GM19463 (cell line): ENCODE measurements at regions not wholly inside any gene's neighbourhood (a gene's known extent, or its start where the extent isn't known, plus 50 kb on each side); places are given as distances from the start of the nearest gene placed in this dataset.
"Not testable (repeated sequence)": the region's sequence is repeated elsewhere in the genome, so short reads cannot be mapped to it uniquely, and the experiment has no call there.

Experiments
- ATAC-seq: cut with Tn5 transposase; IDR thresholded peaks from one replicate; pipeline ENCODE4 v1.9.1; 2021; ENCODE audit warnings: mild to moderate bottlenecking, moderate library complexity; ENCODE audit not compliant: unreplicated experiment

DNA sequence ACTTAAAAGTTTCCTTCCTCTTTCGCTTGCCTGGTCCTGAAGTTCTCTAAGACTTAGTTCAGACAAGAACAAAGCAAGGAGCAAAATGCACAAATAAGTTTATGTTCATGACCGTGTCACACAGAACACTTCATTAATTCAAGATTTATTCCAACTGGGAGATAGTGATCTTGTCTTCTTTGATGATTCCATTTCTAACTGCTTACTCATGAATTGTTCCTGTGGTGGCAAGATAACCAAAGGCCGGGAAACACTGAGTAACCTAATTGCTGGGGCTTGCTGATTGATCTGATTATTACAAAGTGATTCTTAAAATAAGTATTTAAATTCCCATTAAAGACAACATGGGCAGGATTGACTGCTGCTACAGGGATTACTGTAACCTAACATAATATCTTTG, 1462.9 kb upstream of the RAG2 start:
- no peak for ATAC-seq

DNA sequence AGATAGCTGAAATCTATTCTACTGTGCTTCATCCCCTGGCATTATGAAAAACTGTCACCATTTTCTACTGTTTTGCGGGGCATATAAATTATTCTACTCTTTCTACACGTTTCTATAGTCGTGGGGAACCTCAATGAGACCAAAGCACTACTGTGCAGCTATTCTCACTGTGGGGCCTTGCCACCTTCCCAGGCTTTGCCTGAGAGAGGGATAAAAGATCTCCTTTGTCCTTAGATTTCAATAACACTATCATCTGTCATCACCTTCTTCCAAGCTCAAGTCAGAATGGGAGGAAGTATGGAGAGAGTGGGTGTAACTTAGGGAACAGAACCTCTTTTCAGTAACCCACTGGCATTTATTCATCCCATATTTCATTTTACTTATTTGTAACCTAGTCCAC, 1462.1 kb upstream of the RAG2 start:
- no peak for ATAC-seq

DNA sequence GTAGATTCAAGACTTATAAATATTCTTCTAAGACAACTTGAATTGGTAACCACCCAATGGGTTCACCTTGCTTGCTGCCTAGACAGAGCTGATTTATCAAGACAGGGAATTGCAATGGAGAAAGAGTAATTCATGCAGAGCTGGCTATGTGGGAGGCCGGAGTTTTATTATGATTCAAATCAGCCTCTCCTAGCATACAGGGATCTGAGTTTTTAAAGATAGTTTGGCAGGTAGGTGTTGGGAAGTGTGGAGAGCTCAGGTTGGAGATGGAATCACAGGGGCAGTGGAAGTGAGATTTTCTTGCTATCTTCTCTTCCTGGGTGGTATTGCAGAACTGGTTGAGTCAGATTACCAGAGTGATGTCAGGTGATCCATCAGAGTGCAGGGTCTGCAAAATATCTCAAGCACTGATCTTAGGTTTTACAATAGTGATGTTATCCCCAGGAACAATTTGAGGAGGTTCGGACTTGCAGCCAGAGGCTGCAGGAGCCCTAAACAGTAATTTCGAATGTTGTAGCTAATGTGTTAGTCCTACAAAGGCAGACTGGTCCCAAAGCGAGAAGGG, 1448.6 kb upstream of the RAG2 start:
- ATAC-seq: no peak

DNA sequence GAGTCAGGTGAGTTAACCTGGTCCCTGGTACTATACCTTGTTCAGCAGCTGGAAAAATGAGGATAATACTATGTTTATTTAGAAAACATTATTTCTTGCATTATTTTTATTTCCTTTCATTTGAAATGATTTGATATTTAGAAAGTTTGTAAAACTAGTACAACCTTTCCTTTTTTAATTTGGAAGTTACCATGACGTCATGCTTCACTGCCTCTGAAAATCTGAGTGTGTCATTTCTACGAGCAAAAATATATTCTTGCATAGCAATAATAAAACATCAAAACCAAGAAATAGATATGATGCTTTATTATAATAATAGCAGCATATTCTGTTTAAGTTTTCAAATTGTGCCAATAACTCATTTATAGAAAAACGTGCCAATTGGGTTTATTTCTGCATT, 1445.0 kb upstream of the RAG2 start:
- ATAC-seq: no peak

DNA sequence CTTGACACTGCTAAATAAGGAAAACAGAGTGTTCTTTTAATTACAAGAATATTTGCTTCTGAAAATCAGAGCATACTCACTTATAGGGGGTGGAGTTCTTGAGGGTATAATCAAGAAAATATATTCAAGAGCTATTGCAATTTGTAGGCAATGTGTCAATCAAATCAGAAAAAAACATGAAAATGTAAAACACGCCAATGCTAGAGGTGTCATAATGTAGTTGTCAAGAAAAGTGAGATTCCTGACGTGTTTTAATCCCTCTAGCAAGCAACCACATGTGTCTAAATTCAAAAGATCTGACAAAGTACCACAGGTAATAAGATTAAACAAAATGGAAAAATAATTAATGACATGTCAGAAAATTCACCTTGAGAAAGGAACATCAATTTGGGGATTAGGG, 1440.7 kb upstream of the RAG2 start:
- no peak for ATAC-seq

DNA sequence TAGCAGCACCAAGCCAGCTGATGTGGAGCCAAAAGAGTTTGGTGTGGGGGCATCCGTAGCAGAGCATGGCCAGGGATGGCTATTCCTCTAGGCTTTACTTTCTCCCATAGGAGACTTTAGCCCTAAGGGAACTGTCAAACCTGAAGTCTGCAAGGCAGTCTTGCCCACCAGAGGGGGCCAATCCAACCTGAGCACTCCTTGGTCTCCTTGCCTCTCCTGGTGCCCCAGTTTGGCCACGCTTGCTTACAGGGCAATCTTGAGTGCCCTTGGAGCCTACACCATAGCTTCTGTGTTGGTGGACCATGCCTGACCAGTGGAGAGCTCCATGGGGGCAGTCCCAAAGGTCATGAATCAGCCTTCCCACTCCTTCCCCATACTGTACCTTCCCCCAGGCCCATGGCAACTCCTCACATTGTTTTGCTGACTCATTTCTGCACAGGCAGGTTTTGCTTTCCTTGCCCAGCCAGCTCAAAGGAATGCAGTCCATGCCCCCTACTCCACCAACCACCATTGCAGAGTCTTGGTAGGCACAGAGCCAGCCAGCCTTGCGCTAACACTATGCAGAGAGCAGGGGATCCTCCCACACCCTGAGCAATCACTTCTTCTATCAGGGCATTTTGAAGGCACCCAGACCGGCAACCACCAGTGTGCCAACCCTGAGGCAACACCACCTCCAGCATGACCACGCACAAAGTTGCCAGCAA, 1421.2 kb upstream of the RAG2 start:
- no peak for ATAC-seq

DNA sequence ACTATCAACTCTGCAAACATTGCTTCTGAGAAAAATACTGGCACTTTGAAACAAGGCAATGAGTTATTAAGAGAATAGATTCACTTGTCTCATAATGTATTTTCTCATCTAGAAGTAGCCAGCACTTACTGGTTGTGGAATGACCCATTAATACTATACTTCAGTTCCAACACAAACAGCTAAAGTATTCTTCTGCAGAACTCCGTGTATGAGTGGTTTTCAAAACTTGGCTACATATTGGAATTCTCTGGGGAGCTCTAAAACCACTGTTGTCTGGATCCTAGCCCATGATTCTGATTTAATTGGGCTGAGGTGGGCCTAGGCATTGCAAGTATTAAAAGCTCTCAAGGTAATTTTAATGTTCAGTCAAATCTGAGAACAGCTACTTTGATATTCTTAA, 1416.4 kb upstream of the RAG2 start:
- no peak for ATAC-seq

DNA sequence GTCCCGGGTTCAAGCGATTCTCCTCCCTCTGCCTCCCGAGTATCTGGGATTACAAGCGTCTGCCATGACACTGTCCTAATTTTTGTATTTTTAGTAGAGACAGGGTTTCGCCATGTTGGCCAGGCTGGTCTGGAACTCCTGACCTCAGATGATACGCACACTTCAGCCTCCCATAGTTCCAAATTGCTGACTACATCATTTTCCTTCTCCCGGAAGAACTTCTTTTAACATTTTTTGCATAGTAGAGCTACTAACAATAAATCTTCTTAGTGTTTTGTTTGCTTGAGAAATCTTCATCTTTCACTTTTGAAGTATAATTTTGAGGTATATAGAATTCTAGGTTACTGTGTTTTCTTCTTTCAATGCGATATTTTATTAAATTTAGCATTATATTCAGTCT, 1415.1 kb upstream of the RAG2 start:
- ATAC-seq: no peak

DNA sequence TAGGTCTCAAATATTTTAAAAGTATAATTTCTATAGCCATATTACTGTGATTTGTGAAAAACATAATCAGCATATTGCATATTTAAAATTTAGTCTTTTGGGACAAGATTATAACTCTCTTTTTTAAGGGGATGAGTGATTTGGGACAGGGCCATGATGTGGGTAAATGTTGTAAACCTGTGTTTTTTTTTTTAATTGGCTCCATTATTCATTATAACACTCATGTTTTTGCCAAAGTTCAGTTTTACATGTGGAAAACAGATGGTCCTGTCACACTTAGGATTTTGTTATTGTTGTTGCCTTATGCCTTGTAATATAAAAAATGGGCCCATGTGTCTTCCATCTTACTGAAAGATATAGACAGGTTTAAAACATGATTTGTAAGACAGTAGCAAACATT, 1413.5 kb upstream of the RAG2 start:
- no peak for ATAC-seq

DNA sequence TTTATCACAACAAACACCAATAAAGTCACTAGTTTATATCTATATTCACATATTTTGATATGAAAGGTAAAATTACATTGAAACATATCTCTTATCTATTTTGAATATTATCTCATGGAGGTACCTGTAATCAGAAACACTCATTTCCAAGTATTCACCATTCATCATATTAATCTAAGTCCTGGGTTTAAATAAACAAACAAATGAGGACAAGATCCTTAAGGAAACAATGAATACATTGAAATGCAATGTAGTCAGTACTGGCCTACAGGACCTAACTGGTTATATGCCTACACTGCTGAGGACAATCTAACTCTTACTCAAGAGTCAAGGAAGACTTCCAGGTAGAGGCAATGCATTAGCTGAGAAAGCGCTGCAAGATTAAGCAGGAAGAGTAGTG, 1411.9 kb upstream of the RAG2 start:
- no peak for ATAC-seq

DNA sequence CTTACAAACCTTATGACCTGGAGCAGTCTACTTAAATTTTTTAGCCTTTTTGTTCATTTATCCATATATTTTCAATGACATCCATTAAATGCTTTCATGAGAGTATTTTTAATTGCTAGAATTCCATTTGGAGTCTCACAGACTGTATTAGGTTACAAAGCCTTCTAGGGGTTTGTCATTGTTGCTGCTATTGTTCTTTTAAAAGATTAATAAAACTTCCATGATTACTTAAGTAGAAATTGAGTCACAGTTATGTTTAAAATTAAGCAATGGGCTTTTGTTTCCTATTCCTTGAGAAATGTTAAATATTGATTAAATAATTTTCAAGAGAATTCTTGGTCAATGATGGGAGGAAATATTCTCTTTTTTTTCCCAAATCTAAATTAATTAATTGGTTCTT, 1408.4 kb upstream of the RAG2 start:
- no peak for ATAC-seq

DNA sequence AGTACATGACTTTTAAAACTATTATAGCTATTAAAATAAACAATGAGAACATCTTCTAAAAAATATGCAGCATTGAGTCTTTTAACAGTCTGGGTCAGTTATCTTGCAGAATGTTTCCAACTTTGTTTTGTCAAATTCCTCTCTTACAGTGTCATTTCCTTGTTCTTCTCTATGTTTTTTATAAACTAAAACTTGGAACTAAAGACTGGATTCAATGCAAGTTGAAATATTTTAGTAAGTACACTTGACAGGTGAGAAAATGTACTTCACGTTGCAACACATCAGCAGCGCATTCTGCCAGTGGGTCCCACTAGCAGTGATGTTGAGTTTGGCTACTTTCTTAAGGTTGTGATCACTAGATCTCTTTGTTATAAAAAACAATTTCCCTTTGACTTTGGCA, 1407.6 kb upstream of the RAG2 start:
- no peak for ATAC-seq

DNA sequence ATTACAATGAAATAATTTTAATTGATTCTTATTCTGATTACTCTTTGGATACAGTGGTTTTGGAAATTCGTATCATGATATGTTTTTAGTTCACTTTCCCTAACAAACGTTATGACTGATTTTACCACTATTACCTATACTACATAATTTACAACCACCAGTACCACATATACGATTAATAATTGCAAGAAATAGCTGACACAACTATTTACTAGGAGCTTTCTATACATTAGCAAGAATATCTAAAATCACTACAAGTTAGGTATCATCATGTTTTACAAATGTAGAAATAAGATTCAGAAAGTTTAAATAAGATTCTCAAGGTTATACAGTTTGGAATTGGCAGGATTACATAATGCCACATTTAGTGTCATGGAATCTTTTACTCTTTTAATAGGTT, 1401.1 kb upstream of the RAG2 start:
- ATAC-seq: no peak

DNA sequence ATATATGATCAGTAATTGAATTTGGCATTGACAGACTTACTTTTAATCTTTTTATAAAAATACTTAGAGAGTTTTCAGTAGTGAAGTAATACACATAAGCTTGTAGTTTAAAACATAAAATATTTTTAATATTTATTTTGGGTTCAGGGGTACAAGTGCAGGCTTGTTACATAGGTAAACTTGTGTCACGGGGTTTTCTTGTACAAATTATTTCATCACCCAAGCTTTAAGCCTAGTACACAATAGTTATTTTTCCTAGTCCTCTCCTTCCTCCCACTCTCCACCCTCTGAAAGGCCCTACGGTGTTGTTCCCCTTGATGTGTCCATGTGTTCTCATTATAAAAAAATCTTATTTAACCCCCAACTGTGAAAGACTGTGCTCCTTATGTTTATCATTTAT, 1397.8 kb upstream of the RAG2 start:
- no peak for ATAC-seq

DNA sequence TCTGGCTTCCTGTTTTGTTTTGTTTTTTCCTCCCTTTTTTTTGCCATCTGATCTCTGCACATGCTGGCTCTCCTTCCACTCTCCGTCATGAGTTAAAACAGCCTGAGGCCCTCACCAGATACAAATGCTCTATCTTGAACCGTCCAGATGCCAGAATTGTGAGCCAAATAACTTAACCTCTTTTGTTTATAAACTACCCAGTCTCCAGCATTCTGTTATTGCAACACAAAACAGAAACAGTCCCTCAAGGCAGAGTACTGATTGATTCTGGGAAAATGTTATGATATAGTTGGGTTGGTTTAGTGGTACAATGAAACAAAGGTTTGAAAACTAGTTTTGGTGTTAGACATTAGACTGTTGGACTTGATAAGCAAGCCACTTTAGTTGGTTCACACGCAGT, 1390.0 kb upstream of the RAG2 start:
- ATAC-seq: no peak

DNA sequence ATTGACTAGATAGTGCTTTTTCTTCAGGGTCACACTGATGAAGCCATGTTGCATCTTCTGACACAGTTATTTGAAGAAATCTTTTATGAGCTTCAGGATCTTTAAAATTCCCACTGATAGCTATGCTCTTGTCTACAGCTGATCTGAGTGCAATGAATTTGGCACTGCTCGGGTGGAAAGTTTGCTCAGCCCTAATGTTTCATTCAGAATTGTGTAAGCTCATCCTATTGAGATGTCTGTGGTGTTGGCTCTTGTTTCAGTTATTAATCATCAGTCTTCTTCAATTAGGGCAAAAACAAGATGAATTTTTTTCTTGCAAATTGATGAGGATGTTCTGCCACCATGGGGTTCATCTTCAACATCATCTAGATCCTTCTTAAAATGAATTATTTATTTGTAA, 1387.0 kb upstream of the RAG2 start:
- ATAC-seq: no peak

DNA sequence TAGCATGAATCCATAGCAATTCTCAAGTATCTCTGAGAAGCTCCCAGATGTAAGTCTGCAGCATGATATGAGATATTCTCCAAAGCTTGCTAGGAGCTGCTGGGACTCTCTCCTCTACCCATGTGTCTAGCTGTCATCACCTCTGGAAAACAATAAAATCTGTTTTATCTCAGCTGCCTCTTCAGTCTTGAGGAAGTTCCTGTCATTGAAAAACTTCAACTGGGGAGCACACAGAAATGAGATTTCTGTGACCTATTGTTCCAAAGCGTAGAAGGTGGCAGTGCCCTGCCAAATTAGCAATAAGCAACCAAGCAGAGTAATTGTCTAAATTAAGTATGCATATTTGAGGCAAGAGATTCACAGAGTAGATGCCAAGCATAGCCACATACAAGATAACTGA, 1380.6 kb upstream of the RAG2 start:
- no peak for ATAC-seq

DNA sequence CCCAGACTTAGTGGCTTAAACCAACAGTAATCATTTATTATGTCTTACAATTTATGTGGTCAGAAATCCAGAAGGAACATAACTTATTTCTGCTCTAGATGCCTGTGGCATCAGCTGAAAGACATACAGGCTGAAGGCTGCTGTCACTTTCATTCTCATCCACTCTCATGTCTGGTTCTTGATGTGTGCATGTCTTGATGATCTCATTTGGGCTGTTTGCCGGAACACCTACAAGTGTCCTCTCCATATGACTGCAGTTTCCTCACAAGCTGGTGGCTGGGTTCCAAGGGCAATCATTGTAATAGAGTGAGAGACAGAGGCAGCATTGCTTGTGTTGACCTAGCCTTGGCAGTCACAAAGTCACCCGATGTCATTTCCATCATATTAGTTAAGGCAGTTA, 1375.9 kb upstream of the RAG2 start:
- ATAC-seq: no peak

DNA sequence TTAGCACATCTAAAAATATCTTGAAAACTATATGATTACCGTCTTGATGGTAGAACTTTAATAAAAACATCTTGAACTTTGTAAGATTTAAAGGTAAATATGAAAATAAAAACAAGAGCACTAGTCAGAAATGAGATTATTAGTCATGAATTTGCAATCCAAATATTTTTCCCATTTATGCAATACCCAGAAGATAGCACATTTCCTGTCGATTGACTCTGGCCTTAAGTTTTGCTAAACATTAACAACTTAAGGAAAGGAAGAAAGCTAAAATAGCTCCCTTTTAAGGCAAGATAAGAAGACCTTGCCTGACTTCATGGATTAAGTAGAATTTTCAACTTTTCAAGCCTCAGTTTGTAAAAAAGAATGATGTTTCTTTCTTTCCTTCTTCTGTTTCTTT, 1374.7 kb upstream of the RAG2 start:
- ATAC-seq: no peak

DNA sequence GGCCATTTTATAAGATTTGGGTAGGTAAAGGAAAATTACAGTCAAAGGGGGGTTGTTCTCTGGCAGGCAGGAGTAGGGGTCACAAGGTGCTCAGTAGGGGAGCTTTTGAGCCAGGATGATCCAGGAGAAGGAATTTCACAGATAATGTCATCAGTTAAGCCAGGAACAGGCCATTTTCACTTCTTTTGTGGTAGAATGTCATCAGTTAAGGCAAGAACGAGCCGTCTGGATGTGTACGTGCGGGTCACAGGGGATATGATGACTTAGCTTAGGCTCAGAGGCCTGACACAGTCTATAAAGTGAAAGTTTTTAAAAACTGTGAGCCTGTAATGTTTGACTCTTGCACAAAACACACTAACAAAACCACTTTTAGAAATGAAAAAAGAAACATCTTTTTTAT, 1371.3 kb upstream of the RAG2 start:
- ATAC-seq: not testable (repeated sequence)

DNA sequence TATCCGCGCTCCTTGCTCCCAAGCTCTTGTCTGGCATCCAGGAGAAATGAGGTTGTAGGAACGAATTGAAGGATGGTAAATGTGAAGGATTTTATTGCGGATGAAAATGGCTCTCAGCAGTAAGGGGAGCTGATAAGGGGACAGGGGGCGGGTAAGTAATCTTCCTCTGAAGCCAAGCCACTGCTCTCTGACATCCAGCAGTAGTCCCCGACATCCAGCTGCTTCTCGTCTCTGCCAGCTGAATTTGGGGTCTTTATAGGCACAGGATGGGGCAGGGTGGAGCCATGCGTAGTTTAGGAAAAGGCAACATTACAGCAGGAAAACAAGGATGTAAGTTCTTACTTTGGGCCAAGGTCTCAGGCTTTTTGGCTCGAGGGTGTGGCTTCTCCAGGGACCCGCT, 1370.1 kb upstream of the RAG2 start:
- no peak for ATAC-seq

DNA sequence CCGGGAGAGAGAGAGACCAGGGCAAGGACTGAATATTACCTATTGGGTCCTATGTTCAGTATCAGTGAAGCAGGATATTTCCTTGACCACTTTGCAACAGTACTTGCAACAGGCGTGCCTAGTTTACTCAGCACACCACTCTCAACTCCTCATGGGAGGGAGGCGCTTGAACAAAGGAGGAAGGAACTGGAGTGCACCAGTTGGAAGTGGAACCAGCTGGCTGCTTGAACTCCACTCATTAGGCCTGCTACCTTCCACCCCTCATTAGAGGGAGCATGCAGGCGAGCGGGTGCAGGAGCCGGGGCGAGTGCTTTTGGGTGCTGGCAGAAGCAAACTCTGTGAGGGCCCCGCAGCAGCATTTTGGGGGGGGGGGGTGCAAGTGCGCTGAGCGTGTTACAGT, 1369.6 kb upstream of the RAG2 start:
- ATAC-seq: no peak

DNA sequence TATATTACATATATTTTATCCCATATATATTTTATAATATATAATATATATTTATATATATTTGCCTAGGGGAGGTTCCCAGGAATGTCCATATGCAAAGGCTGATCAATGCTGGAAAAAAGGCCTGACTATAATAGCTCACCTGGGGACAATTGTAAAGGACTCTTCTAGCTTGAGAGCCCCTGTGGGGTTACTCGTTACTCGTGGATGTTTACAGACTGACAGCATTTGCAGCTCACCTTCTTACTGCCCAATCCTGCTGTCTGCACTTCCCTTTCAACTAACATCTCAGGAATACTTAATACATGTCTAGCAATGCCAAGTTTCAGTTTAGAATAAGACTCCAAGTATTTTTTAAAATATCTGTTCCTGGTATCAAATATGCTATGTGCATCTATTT, 1365.4 kb upstream of the RAG2 start:
- ATAC-seq: no peak
